ENCODE measurements at regions not wholly inside any gene's neighbourhood (a gene's known extent, or its start where the extent isn't known, plus 50 kb on each side); places are given as distances from the start of the nearest gene placed in this dataset.
"Not testable (repeated sequence)": the region's sequence is repeated elsewhere in the genome, so short reads cannot be mapped to it uniquely, and the experiment has no call there.

GRCh38 chr7:131662301-131662873 lies 106.0 kb upstream of the PODXL start:
- DNase-seq: not testable (repeated sequence)

- no peak for DNase-seq
Measured at GRCh38 chr7:131657881-131658280, 101.5 kb upstream of the PODXL start.

GRCh38 chr7:131656980-131657723 lies 100.7 kb upstream of the PODXL start:
- DNase-seq: no peak

GRCh38 chr7:131655866-131656265 lies 99.4 kb upstream of the PODXL start:
- DNase-seq: no peak

- DNase-seq: no peak
Measured at GRCh38 chr7:131655447-131655846, 99.0 kb upstream of the PODXL start.

GRCh38 chr7:131654668-131655326 lies 98.4 kb upstream of the PODXL start:
- peak; percentile 83 for DNase-seq

GRCh38 chr7:131654249-131654558 lies 97.8 kb upstream of the PODXL start:
- no peak for DNase-seq

GRCh38 chr7:131653418-131654248 lies 97.2 kb upstream of the PODXL start:
- DNase-seq: peak; percentile 20

- no peak for DNase-seq
Measured at GRCh38 chr7:131652934-131653333, 96.5 kb upstream of the PODXL start.

- DNase-seq: peak; percentile 9
Measured at GRCh38 chr7:131652194-131652593, 95.8 kb upstream of the PODXL start.

- no peak for DNase-seq
Measured at GRCh38 chr7:131649879-131650278, 93.5 kb upstream of the PODXL start.

- no peak for DNase-seq
Measured at GRCh38 chr7:131649003-131649541, 92.6 kb upstream of the PODXL start.

GRCh38 chr7:131648491-131648890 lies 92.1 kb upstream of the PODXL start:
- no peak for DNase-seq

- no peak for DNase-seq
Measured at GRCh38 chr7:131646203-131646602, 89.8 kb upstream of the PODXL start.

GRCh38 chr7:131642429-131642828 lies 86.0 kb upstream of the PODXL start:
- DNase-seq: no peak

GRCh38 chr7:131640686-131641085 lies 84.3 kb upstream of the PODXL start:
- no peak for DNase-seq

GRCh38 chr7:131638641-131639430 lies 82.4 kb upstream of the PODXL start:
- peak; percentile 51 for DNase-seq

- DNase-seq: no peak
Measured at GRCh38 chr7:131637859-131638258, 81.4 kb upstream of the PODXL start.

- DNase-seq: no peak
Measured at GRCh38 chr7:131636092-131636491, 79.7 kb upstream of the PODXL start.

- not testable (repeated sequence) for DNase-seq
Measured at GRCh38 chr7:131634197-131634596, 77.8 kb upstream of the PODXL start.

GRCh38 chr7:131633342-131633843 lies 77.0 kb upstream of the PODXL start:
- DNase-seq: no peak

GRCh38 chr7:131630427-131630826 lies 74.0 kb upstream of the PODXL start:
- DNase-seq: no peak
